ENCODE measurements at regions not wholly inside any gene's neighbourhood (a gene's known extent, or its start where the extent isn't known, plus 50 kb on each side); places are given as distances from the start of the nearest gene placed in this dataset.

DNA sequence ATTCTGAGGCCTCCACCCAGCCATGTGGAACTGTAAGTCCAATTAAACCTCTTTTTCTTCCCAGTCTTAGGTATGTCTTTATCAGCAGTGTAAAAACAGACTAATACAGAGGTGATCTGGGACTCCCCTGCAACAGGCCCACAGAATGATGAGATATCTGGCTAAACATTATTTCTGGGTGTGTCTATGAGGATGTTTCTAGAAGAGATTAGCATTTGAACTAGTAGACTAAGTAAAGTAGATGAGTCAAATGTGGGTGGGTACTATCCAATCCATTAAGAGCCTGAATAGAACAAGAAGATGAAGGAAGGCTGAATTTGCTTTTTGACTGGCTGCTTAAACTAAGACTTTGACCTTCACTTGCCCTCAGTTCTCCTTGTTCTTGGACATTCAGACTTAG, 396.5 kb upstream of the LRRC7 start:
- DNase-seq, result no peak
- in situ Hi-C loops (cut with MboI; ENCODE audit: low pct_unique_long_range_greater_than_20kb, low sequenced_read_pairs), result no loop called here

DNA sequence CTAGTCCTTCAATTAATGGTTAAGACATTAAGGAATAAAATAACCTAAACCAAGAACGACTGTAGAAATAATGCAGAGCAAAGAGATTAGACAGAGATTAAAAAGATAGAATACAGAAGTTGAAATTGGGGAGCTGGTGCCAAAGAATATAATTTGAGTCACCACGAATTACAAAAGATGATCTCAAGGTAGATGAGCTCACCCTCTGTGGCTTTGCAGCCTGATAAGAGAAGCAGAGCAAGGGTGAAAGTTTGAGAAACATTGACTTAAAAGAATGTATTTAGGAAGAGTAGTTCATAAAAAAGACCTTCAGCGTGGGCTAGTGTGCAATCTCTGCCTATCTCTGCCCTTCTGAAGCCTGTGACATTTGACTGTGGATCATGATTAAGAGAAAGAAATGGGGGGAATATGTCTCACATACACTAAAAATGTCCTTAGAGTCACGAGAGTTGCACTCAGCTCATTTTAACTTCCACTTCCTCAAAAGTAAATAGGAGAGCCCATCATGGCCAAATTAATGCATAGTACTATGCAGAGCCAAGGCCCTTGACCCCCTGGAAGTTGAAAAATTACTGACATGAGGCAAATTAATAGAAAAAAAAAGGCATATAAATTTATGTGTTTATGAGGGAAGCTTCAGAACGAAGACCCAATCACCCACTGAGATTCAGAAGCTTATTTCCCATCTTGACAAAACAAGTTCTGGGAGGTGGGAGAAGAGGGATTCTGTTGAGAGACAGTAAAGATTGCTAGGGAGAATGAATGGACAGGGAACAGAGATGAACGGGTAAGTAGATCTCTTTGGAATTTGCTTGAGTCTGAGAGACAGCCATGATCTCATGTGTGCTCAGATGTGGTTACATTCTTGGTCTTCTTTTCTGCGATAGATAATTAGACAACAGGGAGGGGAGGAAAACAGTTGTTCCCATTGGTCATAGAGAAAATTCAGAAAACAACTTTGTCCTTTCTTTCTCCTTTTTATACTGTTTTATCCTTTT, 395.4 kb upstream of the LRRC7 start:
- in situ Hi-C loops (cut with MboI; ENCODE audit: low pct_unique_long_range_greater_than_20kb, low sequenced_read_pairs), result no loop called here
- no peak for DNase-seq

DNA sequence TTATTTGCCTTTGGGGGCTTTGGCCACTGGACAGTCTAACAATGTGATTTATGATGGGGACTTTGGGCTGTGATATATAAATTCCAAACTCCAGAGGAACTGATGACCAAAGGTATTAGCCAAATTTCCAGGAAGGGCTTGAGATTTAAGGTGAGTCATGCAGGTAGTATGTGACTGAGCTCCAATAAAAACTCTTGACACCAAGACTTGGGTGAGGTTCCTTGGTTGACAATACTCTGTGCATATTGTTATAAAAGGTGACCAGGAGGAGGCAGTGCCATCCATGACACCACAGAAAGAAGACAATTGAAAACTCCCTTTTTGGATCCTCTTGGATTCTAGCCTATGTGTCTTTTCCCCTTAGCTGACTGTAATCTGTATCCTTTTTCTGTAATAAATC, 392.7 kb upstream of the LRRC7 start:
- no peak for DNase-seq
- in situ Hi-C loops (cut with MboI; ENCODE audit: low pct_unique_long_range_greater_than_20kb, low sequenced_read_pairs), result no loop called here

DNA sequence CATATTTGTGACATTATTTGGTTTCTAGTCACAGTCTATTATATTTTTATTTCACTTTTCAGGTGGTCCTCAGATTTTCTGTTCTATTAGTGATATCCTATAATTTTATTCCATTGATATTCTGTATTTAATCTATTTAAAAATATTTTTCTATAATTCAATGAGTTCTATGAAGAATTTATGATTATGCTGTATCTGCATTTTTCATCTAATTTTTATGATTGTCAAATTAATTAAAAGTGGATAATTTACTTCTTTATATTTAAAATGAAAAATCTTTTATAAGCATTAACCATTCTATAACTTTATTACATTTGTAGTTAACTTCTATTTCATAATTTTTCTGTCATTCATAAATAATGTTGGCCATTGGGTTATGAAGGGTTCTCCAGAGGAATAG, 387.4 kb upstream of the LRRC7 start:
- in situ Hi-C loops (cut with MboI; ENCODE audit: low pct_unique_long_range_greater_than_20kb, low sequenced_read_pairs), result no loop called here
- DNase-seq, result no peak

DNA sequence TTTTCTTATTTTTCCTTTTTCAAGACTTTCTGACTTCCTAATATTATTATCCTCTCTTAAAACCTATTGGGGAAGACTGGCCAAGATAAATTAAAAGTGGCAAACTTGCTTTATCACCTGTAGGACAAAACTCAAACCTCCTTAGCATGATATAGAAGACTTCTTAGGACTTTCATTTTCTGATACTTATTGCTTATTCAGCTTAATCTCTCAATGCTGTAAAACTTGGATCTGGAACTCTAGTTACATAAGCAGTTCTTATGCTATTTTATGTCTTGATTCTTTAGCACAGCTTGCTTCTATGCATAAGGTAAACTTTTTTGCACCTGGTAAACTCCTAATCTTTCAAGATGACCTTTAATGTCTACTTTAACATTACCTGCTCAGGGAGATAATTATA, 382.3 kb upstream of the LRRC7 start:
- in situ Hi-C loops (cut with MboI; ENCODE audit: low pct_unique_long_range_greater_than_20kb, low sequenced_read_pairs), result no loop called here
- no peak for DNase-seq

DNA sequence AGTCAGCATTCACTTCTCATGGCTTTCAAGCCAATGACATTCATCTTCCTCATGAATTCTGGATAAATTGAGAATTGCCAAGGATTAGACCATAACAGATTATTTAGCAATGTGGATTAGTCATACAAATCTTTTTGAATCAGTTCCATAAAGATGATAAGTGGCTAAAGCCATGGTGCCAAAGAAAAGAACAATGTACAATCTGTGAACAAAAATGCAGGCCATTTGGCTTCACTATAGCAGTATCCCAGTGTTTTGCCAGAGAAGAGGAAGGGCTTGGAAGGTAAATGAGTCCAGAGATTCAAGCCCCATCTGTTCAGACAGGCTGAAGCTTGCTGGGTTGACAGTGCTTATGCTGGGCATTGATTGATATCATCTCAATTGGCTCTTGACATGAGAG, 376.4 kb upstream of the LRRC7 start:
- DNase-seq, result no peak
- in situ Hi-C loops (cut with MboI; ENCODE audit: low pct_unique_long_range_greater_than_20kb, low sequenced_read_pairs), result no loop called here

DNA sequence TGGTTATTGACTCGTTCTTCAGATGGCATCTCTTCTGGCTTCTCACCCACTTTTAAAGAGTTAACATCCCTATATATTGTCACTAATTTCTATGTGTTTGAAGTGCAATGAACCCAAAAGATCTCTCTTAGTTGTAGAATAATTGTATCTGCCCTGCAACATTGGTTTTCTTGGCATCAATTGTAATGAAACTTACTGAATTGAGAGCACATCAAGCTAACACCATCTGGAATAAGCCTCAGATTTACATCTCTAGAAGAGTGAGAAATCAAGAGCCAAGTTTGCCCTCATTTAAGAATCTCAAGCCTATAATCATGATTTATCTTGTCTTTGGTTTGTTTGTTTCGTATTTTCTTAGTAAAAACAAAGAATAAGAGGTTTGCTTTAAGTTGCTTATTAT, 372.6 kb upstream of the LRRC7 start:
- in situ Hi-C loops (cut with MboI; ENCODE audit: low pct_unique_long_range_greater_than_20kb, low sequenced_read_pairs), result no loop called here
- DNase-seq, result no peak

DNA sequence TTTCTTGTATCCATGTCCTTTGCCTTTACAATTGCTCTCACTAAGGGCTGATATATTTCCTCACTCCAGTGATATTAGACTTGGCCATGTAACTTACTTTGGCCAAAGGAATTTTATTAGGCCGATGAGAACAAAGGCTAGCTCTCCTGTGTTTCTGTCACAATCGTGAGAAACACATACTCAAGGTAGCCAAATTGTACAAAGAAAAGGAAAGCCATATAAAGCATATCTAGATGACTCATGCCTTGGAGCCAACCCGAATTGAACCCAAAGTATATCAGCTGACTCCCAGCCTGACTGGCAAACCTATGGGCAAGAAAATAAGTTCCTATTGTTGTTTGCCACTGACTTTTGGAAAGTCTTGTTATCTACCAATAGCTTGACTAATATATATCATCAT, 371.7 kb upstream of the LRRC7 start:
- in situ Hi-C loops (cut with MboI; ENCODE audit: low pct_unique_long_range_greater_than_20kb, low sequenced_read_pairs), result no loop called here
- DNase-seq, result no peak

DNA sequence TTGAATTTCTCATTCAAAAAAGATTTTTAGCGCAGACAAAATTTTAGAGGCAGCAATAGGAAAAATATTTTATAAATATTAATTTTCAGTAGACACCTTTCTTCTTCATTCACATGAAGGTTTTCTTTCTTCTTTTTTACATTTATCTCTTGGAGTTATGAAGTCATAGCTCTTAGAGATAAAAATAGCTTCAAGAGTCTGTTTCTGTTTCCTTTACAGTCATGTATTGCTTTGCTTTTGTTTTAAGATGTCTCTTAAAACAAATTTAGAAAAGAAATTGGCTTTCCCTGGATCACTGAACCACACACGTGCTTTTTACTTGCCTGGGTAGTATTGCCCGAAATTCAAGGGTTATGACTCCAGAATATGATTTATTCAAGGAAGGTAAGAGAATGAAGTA, 369.9 kb upstream of the LRRC7 start:
- no peak for DNase-seq
- in situ Hi-C loops (cut with MboI; ENCODE audit: low pct_unique_long_range_greater_than_20kb, low sequenced_read_pairs), result no loop called here

DNA sequence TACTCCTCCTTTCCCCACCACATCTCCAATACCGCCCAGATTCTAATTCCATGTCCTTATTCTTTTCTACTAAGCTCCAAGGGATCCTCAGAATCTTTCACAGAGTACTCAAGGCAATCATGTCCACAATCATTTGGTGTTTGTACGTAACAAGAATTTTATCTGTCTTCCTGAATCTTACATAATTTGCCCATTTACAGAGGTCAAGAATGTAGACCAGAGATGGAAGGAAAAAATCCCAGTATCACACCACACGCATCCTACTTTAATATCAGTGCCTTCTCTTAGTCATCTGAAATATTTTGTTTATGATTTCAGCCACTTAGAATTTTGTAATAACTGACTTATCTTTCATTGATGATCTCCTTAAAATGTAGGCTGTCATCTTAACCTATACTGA, 366.0 kb upstream of the LRRC7 start:
- in situ Hi-C loops (cut with MboI; ENCODE audit: low pct_unique_long_range_greater_than_20kb, low sequenced_read_pairs), result no loop called here
- no peak for DNase-seq

DNA sequence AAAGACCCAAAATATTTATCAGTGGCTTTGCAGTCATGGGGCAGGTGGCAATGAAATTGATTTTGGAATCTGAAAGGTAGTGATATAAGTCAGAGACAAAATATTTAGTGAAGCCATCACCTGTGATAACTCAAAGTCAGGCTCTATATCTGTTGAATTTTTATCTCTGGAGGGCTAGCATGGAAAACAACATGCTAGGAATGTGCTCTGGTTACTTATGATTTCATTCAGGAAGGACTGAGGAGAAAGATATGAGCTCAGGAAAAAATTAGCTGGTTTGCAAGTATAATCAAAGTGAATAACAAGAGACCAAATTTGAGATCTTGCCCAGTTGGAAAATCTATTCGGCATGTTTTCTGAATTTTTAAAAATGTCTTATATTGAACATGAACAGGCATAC, 364.6 kb upstream of the LRRC7 start:
- DNase-seq, result no peak
- in situ Hi-C loops (cut with MboI; ENCODE audit: low pct_unique_long_range_greater_than_20kb, low sequenced_read_pairs), result no loop called here

DNA sequence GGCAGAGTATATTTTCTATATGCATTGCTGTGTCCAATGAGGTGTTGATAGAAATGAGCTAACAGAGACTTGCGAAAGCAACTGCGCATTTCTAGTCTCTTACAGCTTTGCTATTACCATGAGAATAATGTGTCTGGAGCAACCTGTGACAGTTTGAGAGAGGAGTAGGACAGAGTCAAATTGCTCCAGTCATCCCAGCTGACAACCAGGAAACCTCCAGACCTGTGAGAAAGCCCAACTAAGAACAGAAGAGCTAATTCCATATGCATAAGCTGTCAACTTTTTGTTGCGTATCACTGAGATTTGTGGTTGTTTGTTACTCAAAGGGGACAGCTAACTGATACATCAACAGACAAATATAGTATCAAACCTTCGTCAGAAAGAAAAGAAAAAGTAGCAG, 354.1 kb upstream of the LRRC7 start:
- in situ Hi-C loops (cut with MboI; ENCODE audit: low pct_unique_long_range_greater_than_20kb, low sequenced_read_pairs), result no loop called here

DNA sequence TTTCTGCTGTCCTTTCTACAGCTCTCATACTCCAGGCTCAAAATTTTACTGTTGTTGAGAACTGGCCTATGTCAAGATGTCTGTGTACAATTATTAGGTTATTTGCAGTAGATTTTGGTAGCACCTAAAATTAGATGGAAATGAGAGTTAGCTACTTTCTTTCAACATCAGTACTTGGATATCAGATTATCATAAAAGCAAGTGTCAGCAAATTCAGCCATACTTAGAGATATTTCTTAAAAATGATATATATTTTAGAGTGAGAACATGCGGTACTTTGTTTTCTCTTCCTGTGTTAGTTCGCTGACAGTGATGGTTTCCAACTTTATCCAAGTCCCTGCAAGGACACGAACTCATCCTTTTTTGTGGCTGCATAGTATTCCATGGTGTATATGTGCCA, 351.8 kb upstream of the LRRC7 start:
- no peak for DNase-seq
- in situ Hi-C loops (cut with MboI; ENCODE audit: low pct_unique_long_range_greater_than_20kb, low sequenced_read_pairs), result no loop called here

More for the DNA sequence above, 354.1 kb upstream of the LRRC7 start:
- DNase-seq, result no peak

DNA sequence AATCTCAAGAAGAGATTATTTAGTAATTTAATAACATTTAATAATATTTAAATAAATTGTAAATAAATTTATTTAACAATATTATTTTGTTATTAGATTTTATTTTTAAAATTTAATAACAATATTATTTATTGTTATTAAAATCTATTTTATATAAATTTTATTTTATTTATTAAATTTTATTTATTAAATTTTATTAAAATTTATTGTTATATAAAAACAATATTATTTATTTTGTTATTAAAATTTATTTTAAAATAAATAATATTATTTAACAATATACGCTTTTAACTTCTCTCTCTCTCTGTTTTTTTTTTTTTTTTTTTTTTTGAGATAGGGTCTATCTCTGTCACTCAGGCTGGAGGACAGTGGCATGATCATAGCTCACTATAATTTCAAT, 347.1 kb upstream of the LRRC7 start:
- in situ Hi-C loops (cut with MboI; ENCODE audit: low pct_unique_long_range_greater_than_20kb, low sequenced_read_pairs), result no loop called here
- DNase-seq, result no peak

DNA sequence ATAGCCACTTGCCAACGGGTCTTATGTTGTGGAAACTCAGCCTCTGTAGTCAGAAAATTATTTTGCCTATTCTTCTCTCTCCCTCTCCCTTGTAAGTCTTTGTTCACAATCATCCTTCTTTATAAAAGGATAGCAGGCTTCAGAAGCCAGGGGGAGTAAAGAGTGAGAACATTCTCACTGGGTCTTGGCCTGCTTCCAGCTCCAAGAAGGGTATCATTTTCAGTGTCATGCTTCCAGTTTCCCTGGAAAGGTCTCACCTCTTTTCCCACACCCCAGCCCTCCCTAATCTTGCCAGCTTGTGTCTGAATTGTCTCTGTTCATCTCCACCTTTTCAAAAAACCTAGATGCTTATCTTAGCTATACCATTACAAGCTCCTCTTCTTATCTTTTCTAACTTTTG, 346.2 kb upstream of the LRRC7 start:
- in situ Hi-C loops (cut with MboI; ENCODE audit: low pct_unique_long_range_greater_than_20kb, low sequenced_read_pairs), result no loop called here
- no peak for DNase-seq

DNA sequence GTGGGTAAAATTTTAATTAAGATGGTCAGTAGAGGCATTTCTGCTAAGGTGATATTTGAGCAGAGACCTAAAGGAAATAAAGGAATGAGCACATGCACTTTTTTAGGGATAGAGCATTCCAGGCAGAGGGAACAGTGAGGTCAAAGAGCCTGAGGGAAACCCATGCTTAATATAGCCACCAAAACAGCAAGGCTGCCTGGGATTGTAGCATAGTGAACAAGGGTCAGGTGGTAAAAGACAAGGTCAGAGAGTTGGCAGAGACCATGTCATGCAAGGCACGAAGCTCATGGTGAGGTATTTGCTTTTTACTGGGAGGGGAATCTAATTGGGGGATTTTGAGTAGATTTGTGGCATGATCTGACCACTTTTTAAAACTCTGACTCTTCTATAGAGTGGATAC, 344.6 kb upstream of the LRRC7 start:
- in situ Hi-C loops (cut with MboI; ENCODE audit: low pct_unique_long_range_greater_than_20kb, low sequenced_read_pairs), result no loop called here
- DNase-seq, result no peak

DNA sequence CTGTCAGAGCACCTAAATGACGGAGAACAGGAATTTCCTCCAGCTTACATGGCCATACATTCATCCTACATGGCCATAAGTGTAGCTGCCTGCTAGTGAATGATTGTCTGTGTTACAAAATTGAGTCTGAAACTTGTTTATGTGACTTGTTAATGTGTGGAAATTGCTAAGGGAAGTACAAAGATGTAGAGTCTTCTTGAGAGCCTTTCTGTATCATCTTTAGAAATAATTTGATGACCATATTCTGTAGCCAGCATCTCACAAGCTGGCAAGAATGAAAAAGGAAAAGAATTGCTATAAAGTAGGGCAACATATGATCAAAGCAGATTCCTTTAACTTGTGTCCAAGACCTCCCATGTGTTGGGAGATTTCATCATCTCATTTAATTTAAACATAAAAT, 339.2 kb upstream of the LRRC7 start:
- in situ Hi-C loops (cut with MboI; ENCODE audit: low pct_unique_long_range_greater_than_20kb, low sequenced_read_pairs), result no loop called here
- DNase-seq, result no peak

DNA sequence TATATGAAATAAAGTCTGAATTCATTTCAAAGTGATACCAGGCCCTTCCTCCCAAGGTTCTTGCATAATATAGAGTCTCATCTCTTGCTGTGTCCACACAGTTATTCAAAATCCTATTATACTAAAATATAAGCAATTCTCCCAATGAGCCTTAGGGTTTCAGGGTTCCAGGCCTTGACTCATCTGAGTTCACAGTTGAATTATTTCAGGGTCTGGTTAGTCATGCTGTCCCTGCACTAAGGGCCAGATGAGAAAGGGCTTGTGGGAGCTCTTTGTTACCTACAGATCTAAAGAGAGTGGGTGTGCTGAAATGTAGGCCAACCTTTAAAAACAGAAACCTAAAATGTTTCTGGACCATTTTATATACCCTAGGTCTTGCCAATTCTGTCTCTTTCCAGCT, 337.5 kb upstream of the LRRC7 start:
- DNase-seq, result no peak
- in situ Hi-C loops (cut with MboI; ENCODE audit: low pct_unique_long_range_greater_than_20kb, low sequenced_read_pairs), result no loop called here

DNA sequence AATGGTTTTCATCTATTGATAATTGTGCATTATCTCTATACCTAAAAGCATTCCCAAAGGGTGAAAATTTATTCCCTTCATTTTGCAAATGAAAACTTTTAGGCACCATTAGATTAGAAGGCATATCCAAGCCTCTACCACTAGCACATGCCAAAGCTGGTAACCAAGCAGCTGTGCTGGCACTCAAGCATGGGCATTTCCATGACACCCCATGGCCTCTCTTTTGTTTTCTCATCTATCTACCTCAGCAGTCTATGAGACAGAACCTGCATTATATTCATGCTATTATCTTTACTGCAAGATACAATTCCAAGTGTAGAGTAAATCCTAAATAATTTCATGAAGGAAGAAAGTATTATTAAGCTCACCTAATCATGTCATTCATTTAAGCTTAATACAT, 334.3 kb upstream of the LRRC7 start:
- no peak for DNase-seq
- in situ Hi-C loops (cut with MboI; ENCODE audit: low pct_unique_long_range_greater_than_20kb, low sequenced_read_pairs), result no loop called here

DNA sequence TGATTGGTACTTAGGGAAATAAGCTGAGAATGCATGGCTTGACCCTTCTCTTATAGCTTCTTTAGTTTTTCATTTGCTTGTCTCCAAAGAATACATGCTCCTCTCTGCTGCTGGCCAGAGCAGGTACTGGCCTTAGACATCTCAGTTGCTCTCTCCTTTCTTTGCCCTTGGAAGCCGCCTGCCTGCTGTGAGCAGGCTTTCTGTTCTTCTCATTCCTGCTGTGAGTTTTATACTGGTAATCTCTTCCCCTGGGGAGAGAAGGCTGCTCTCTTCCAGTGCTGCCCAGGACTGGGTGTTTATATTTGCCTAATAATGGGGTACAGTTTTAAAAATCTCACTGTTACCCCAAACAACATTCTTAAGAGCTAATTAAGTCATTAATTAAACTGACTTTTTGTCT, 323.5 kb upstream of the LRRC7 start:
- DNase-seq, result no peak
- in situ Hi-C loops (cut with MboI; ENCODE audit: low pct_unique_long_range_greater_than_20kb, low sequenced_read_pairs), result no loop called here

DNA sequence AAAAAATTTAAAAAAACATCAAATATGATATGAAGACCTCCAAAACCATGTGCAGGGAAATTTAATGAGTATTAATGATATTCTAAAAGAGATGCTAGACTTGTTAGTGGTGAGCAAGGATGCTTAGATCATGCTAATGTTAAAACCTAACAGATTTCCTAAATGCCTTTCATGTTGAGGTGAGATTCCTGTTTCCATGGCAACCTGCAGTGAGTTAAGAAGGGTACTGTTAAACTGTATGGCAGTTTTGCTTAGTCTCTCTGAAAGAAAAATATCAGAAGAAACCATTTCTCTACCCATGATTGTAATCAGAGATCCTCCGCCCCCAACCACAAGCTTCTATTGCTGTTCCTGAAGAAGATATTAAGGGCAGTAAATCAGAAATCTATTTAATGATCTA, 321.6 kb upstream of the LRRC7 start:
- in situ Hi-C loops (cut with MboI; ENCODE audit: low pct_unique_long_range_greater_than_20kb, low sequenced_read_pairs), result no loop called here

More for the DNA sequence above, 321.6 kb upstream of the LRRC7 start:
- no peak for DNase-seq
